ENCODE measurements at regions not wholly inside any gene's neighbourhood (a gene's known extent, or its start where the extent isn't known, plus 50 kb on each side); places are given as distances from the start of the nearest gene placed in this dataset.
"Not testable (repeated sequence)": the region's sequence is repeated elsewhere in the genome, so short reads cannot be mapped to it uniquely, and the experiment has no call there.

DNA sequence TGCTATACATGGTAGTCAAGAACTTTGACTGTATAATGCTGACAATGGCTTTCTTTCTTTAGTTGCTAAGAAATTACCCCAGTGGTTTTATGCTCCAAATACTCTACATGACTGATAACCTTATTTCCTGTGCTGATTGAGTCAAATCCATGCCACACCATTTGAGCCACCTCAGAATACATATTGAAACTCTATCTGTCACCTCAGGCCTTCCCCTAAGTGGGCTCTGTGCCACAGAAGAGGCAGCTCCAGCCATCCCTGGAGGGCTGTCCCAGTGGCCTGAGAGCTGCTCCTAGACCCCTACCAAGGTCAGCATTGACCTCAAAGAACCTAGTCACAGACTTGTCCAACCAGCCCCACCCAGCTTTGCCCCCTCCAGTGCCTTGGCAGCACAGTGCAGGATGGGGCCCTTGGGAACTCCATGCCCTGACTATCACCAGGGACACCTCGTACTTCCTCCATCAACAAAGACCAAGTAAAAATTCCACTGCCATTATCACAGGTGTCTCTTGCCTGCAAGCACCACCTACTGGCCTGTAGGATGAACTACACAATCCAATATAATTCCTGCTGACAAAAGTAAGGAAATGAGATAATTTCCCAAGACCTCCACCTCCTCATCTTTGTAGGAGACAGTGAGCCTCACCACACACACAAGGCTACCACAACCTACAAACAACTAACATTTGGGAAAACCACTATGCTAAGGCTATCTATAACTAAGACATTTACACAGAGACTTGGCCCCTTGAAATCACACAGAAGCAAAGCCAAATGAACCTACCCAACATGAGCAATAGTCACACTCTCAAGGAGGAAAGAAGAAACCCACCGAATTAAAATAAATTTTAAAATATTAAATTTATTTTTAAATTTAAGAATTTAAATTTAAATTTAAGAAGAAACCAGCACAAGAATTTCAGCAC is 239.9 kb downstream of the NKX6-1 start:
- no peak overlapping the region for H3K9ac ChIP-seq (ENCODE audit: low read depth in 1 of 2, low read length in 2 of 2)
- H3K4me3 ChIP-seq (ENCODE audit: low read length in 2 of 2), result no peak overlapping the region

DNA sequence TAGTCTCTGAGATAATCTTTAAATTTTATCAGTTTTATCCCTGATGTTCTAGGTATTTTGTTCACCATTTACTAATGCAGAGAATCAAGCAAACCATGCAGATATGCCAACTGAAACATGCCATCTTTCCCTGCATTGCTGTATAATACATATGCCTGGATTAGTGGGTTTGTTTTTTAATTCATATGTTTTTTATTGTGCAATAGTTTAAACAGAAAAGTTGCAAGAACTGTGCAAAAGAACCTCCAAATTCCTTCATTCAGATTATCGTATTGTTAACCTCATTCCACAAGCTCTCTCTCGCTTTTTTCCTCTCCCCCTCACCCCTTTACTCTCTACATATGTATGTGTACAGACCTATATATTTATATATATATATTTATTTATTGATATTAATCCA is 244.6 kb downstream of the NKX6-1 start:
- H3K27me3 ChIP-seq (ENCODE audit: control insufficient read depth in 2 of 2, insufficient read depth in 2 of 2, low read length in 2 of 2), result no peaks in the 10 kb centered on the region
- H3K4me1 ChIP-seq (ENCODE audit: control insufficient read depth in 2 of 2, insufficient read depth in 2 of 2, low read length in 2 of 2), result no peaks in the 10 kb centered on the region
- no peak overlapping the region for H3K27ac ChIP-seq (ENCODE audit: low read depth in 2 of 2, low read length in 2 of 2)
- no peak overlapping the region for H3K9ac ChIP-seq (ENCODE audit: low read depth in 1 of 2, low read length in 2 of 2)
- no peaks in the 10 kb centered on the region for H3K36me3 ChIP-seq (ENCODE audit: control insufficient read depth in 2 of 2, insufficient read depth in 2 of 2, low read length in 2 of 2)
- H3K9me3 ChIP-seq (ENCODE audit: control insufficient read depth in 2 of 2, low read length in 2 of 2), result no peaks in the 10 kb centered on the region
- H3K4me3 ChIP-seq (ENCODE audit: low read length in 2 of 2), result no peak overlapping the region

More for the DNA sequence above, 239.9 kb downstream of the NKX6-1 start:
- no peaks in the 10 kb centered on the region for H3K36me3 ChIP-seq (ENCODE audit: control insufficient read depth in 2 of 2, insufficient read depth in 2 of 2, low read length in 2 of 2)
- H3K27ac ChIP-seq (ENCODE audit: low read depth in 2 of 2, low read length in 2 of 2), result no peak overlapping the region
- H3K9me3 ChIP-seq (ENCODE audit: control insufficient read depth in 2 of 2, low read length in 2 of 2), result peaks cover 0 to 2% of the 10 kb centered on the region in 2 donors
- H3K27me3 ChIP-seq (ENCODE audit: control insufficient read depth in 2 of 2, insufficient read depth in 2 of 2, low read length in 2 of 2), result no peaks in the 10 kb centered on the region
- H3K4me1 ChIP-seq (ENCODE audit: control insufficient read depth in 2 of 2, insufficient read depth in 2 of 2, low read length in 2 of 2), result no peaks in the 10 kb centered on the region

DNA sequence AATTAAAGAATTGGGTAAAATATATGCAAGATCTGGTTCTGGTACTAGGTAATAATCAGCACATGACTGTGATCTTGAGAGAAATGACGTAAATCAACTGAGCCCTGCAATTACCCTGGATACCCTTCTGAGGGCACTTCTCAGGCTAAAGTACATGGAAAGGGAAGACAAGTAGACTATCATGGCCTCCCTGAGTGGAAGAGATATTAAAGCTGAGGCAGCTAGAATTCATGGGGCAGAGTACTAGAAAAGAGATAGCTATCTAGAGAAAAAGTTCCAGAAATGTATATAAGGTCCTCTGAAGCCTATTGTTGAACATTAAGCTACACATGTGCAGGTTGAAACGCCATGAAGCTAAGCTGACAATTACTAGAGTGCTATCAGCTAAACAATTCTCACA is 249.6 kb downstream of the NKX6-1 start:
- no peak overlapping the region for H3K4me3 ChIP-seq (ENCODE audit: low read length in 2 of 2)
- H3K4me1 ChIP-seq (ENCODE audit: control insufficient read depth in 2 of 2, insufficient read depth in 2 of 2, low read length in 2 of 2), result no peaks in the 10 kb centered on the region
- no peaks in the 10 kb centered on the region for H3K36me3 ChIP-seq (ENCODE audit: control insufficient read depth in 2 of 2, insufficient read depth in 2 of 2, low read length in 2 of 2)
- no peaks in the 10 kb centered on the region for H3K9me3 ChIP-seq (ENCODE audit: control insufficient read depth in 2 of 2, low read length in 2 of 2)
- H3K9ac ChIP-seq (ENCODE audit: low read depth in 1 of 2, low read length in 2 of 2), result no peak overlapping the region
- no peak overlapping the region for H3K27ac ChIP-seq (ENCODE audit: low read depth in 2 of 2, low read length in 2 of 2)
- no peaks in the 10 kb centered on the region for H3K27me3 ChIP-seq (ENCODE audit: control insufficient read depth in 2 of 2, insufficient read depth in 2 of 2, low read length in 2 of 2)

DNA sequence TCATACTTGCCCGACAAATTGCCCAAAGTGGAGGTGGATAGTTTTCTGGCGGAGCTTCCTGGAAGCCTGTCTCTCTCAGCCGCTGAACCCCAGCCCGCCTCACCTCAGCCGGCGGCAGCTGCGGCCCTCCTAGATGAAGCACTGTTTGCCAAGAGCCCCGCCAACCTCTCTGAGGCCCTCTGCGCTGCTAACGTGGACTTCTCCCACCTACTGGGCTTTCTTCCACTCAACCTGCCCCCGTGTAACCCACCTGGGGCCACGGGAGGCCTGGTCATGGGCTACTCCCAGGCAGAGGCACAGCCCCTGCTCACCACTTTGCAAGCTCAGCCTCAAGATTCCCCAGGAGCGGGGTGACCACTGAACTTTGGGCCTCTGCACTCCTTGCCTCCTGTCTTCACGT is 254.1 kb downstream of the NKX6-1 start:
- not testable (repeated sequence) for H3K9me3 ChIP-seq (ENCODE audit: control insufficient read depth in 2 of 2, low read length in 2 of 2)

DNA sequence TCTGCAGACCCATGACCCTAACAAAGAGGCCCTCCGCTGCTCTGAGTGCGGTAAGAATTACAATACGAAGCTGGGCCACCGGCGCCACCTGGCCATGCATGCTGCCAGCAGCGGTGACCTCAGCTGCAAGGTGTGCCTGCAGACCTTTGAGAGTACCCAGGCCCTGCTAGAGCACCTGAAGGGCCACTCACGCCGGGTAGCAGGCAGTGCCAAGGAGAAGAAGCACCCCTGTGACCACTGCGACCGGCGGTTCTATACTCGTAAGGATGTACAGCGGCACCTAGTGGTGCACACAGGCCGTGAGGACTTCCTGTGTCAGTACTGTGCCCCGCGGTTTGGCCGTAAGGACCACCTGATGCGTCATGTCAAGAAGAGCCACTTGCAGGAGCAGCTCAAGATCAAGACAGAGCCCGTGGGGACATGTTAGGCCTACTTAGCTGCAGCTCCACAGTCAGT is 254.7 kb downstream of the NKX6-1 start:
- not testable (repeated sequence) for H3K4me3 ChIP-seq (ENCODE audit: low read length in 2 of 2); H3K36me3 ChIP-seq (ENCODE audit: control insufficient read depth in 2 of 2, insufficient read depth in 2 of 2, low read length in 2 of 2); H3K27ac ChIP-seq (ENCODE audit: low read depth in 2 of 2, low read length in 2 of 2); H3K4me1 ChIP-seq (ENCODE audit: control insufficient read depth in 2 of 2, insufficient read depth in 2 of 2, low read length in 2 of 2); H3K9ac ChIP-seq (ENCODE audit: low read depth in 1 of 2, low read length in 2 of 2); H3K27me3 ChIP-seq (ENCODE audit: control insufficient read depth in 2 of 2, insufficient read depth in 2 of 2, low read length in 2 of 2); H3K9me3 ChIP-seq (ENCODE audit: control insufficient read depth in 2 of 2, low read length in 2 of 2)

More for the DNA sequence above, 254.1 kb downstream of the NKX6-1 start:
- H3K4me3 ChIP-seq (ENCODE audit: low read length in 2 of 2); H3K9ac ChIP-seq (ENCODE audit: low read depth in 1 of 2, low read length in 2 of 2); H3K4me1 ChIP-seq (ENCODE audit: control insufficient read depth in 2 of 2, insufficient read depth in 2 of 2, low read length in 2 of 2); H3K27ac ChIP-seq (ENCODE audit: low read depth in 2 of 2, low read length in 2 of 2); H3K36me3 ChIP-seq (ENCODE audit: control insufficient read depth in 2 of 2, insufficient read depth in 2 of 2, low read length in 2 of 2); H3K27me3 ChIP-seq (ENCODE audit: control insufficient read depth in 2 of 2, insufficient read depth in 2 of 2, low read length in 2 of 2): not testable (repeated sequence)

DNA sequence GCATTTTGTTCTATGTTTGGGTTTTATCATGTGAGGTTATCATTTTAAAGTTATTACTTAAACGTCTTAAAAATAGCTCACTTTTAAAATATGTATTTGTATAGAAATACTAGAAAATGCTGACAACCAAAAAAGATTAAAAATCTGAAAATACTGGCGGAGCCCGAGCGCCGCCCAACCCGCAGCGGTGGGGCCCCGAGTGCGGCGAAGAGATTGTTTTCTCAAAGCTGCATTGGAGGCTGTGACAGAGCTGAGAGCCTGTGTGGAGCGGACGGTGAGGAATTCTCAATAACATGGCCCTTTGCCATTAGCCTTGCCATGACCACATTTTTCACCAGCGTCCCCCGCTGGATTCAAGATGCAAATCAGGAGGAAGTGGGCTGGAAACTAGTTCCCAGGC is 255.4 kb downstream of the NKX6-1 start:
- no peaks in the 10 kb centered on the region for H3K27me3 ChIP-seq (ENCODE audit: control insufficient read depth in 2 of 2, insufficient read depth in 2 of 2, low read length in 2 of 2)
- no peaks in the 10 kb centered on the region for H3K9me3 ChIP-seq (ENCODE audit: control insufficient read depth in 2 of 2, low read length in 2 of 2)
- H3K9ac ChIP-seq (ENCODE audit: low read depth in 1 of 2, low read length in 2 of 2), result no peak overlapping the region
- H3K4me1 ChIP-seq (ENCODE audit: control insufficient read depth in 2 of 2, insufficient read depth in 2 of 2, low read length in 2 of 2), result no peaks in the 10 kb centered on the region
- no peak overlapping the region for H3K27ac ChIP-seq (ENCODE audit: low read depth in 2 of 2, low read length in 2 of 2)
- H3K4me3 ChIP-seq (ENCODE audit: low read length in 2 of 2), result no peak overlapping the region
- no peaks in the 10 kb centered on the region for H3K36me3 ChIP-seq (ENCODE audit: control insufficient read depth in 2 of 2, insufficient read depth in 2 of 2, low read length in 2 of 2)

DNA sequence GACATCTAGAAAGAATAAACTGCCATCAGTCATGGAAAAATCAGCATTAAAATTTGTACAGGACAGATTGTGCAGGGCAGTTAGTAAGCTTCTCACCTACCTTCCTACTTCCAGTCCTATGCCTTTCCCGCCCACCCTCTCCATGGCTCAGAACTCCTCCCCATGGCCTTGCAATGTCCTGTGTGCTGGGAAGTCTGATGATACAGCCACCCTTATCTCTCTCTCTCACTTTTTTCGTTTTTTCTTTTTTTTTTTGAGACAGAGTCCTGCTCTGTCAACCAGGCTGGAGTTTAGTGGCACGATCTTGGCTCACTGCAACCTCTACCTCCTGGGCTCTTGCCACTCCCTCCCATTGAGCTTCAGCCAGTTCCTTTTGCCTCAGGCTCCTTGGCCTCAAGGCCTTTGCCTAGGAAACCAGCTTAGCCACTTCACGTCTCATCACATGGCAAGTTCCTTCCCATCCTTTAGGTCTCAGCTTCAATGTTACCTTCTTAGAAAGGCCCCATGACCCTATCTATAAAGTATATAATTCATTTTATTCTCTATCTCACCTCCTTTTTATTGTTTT is 259.7 kb downstream of the NKX6-1 start:
- no peak overlapping the region for H3K4me3 ChIP-seq (ENCODE audit: low read length in 2 of 2)
- no peak overlapping the region for H3K27ac ChIP-seq (ENCODE audit: low read depth in 2 of 2, low read length in 2 of 2)
- H3K27me3 ChIP-seq (ENCODE audit: control insufficient read depth in 2 of 2, insufficient read depth in 2 of 2, low read length in 2 of 2), result no peaks in the 10 kb centered on the region
- no peaks in the 10 kb centered on the region for H3K9me3 ChIP-seq (ENCODE audit: control insufficient read depth in 2 of 2, low read length in 2 of 2)
- H3K9ac ChIP-seq (ENCODE audit: low read depth in 1 of 2, low read length in 2 of 2), result no peak overlapping the region
- no peaks in the 10 kb centered on the region for H3K4me1 ChIP-seq (ENCODE audit: control insufficient read depth in 2 of 2, insufficient read depth in 2 of 2, low read length in 2 of 2)
- no peaks in the 10 kb centered on the region for H3K36me3 ChIP-seq (ENCODE audit: control insufficient read depth in 2 of 2, insufficient read depth in 2 of 2, low read length in 2 of 2)

DNA sequence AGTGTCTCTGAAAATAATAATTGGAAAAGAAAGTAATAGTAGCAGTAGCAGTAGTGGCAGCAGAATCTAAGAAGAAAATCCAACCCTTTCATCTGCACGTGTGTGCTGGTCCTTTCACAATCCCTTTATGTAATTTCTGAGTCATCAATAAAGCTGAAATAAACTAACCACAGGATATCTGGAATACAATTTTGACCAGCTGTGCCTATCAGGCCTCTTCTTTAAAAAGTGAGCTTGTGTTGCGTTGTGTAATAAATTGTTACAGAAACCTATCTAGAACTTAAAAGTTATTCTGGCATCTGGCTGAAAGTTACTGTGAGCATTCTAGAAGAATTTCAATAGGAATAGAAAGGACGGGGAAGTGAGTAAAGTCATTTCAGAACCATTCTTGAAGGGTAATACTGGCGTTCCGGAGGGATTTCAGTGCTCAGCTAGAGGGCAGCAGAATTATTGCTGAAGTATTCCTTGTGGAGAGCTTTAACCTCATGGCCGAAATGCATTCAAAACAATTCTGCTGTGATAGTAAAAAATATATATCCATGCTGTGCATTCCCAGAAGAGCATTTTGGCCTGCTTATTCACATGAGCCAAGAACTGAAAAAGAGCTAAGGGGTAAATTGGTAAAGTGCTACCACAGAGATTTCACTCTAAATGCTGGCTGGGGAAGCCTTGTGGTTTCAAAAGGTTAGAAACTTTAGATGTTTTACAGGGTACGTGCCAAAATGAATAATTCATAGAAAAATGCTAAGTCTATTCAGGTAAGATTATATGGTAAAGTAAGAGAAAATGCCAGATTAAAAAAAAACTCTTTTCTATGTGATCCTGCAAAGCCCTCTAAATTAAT is 260.6 kb downstream of the NKX6-1 start:
- H3K4me1 ChIP-seq (ENCODE audit: control insufficient read depth in 2 of 2, insufficient read depth in 2 of 2, low read length in 2 of 2), result no peaks in the 10 kb centered on the region
- H3K27me3 ChIP-seq (ENCODE audit: control insufficient read depth in 2 of 2, insufficient read depth in 2 of 2, low read length in 2 of 2), result no peaks in the 10 kb centered on the region
- H3K36me3 ChIP-seq (ENCODE audit: control insufficient read depth in 2 of 2, insufficient read depth in 2 of 2, low read length in 2 of 2), result no peaks in the 10 kb centered on the region
- H3K9me3 ChIP-seq (ENCODE audit: control insufficient read depth in 2 of 2, low read length in 2 of 2), result no peaks in the 10 kb centered on the region
- no peak overlapping the region for H3K27ac ChIP-seq (ENCODE audit: low read depth in 2 of 2, low read length in 2 of 2)
- no peak overlapping the region for H3K9ac ChIP-seq (ENCODE audit: low read depth in 1 of 2, low read length in 2 of 2)
- H3K4me3 ChIP-seq (ENCODE audit: low read length in 2 of 2), result no peak overlapping the region

DNA sequence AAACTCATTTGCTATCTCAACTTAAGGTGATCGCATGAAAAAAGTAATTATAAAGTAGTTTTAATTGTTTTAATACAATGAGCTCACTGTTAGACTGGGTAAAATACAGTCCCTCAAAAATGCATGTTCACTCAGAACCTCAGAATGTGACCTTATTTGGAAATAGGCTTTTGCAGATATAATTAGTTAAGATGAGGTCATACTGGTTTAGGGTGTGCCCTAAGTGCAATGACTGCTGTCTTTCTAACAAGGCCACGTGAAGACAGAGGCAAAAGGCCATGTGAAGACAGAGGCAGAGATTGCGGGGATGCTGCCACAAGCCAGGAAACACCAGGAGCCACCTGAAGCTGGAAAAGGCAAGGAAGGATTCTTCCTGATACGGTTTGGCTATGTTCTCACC is 262.1 kb downstream of the NKX6-1 start:
- no peaks in the 10 kb centered on the region for H3K27me3 ChIP-seq (ENCODE audit: control insufficient read depth in 2 of 2, insufficient read depth in 2 of 2, low read length in 2 of 2)
- H3K4me3 ChIP-seq (ENCODE audit: low read length in 2 of 2), result no peak overlapping the region
- H3K4me1 ChIP-seq (ENCODE audit: control insufficient read depth in 2 of 2, insufficient read depth in 2 of 2, low read length in 2 of 2), result no peaks in the 10 kb centered on the region
- H3K27ac ChIP-seq (ENCODE audit: low read depth in 2 of 2, low read length in 2 of 2), result no peak overlapping the region
- H3K9ac ChIP-seq (ENCODE audit: low read depth in 1 of 2, low read length in 2 of 2), result no peak overlapping the region
- no peaks in the 10 kb centered on the region for H3K36me3 ChIP-seq (ENCODE audit: control insufficient read depth in 2 of 2, insufficient read depth in 2 of 2, low read length in 2 of 2)
- H3K9me3 ChIP-seq (ENCODE audit: control insufficient read depth in 2 of 2, low read length in 2 of 2), result no peaks in the 10 kb centered on the region

All from mucosa of rectum (tissue), 2 donors.